ENCODE measurements at regions not wholly inside any gene's neighbourhood (a gene's known extent, or its start where the extent isn't known, plus 50 kb on each side); places are given as distances from the start of the nearest gene placed in this dataset.
"Not testable (repeated sequence)": the region's sequence is repeated elsewhere in the genome, so short reads cannot be mapped to it uniquely, and the experiment has no call there.

- DNase-seq (ENCODE audit: low read depth), result no peak
Observed at GRCh38 chr2:138271467-138271866, 230.1 kb upstream of the SPOPL start.

GRCh38 chr2:138272524-138273195 lies 228.9 kb upstream of the SPOPL start:
- no peak for DNase-seq (ENCODE audit: low read depth)

GRCh38 chr2:138273280-138273679 lies 228.3 kb upstream of the SPOPL start:
- not testable (repeated sequence) for DNase-seq (ENCODE audit: low read depth)

- DNase-seq (ENCODE audit: low read depth), result peak; percentile 28
Observed at GRCh38 chr2:138274421-138275291, 226.9 kb upstream of the SPOPL start.

GRCh38 chr2:138275292-138275690 lies 226.3 kb upstream of the SPOPL start:
- DNase-seq (ENCODE audit: low read depth), result no peak

- peak; percentile 29 for DNase-seq (ENCODE audit: low read depth)
Observed at GRCh38 chr2:138275881-138276280, 225.7 kb upstream of the SPOPL start.

- no peak for DNase-seq (ENCODE audit: low read depth)
Observed at GRCh38 chr2:138276339-138276738, 225.2 kb upstream of the SPOPL start.

- DNase-seq (ENCODE audit: low read depth), result no peak
Observed at GRCh38 chr2:138277062-138277461, 224.5 kb upstream of the SPOPL start.

- no peak for DNase-seq (ENCODE audit: low read depth)
Observed at GRCh38 chr2:138279871-138280270, 221.7 kb upstream of the SPOPL start.

- no peak for DNase-seq (ENCODE audit: low read depth)
Observed at GRCh38 chr2:138280999-138281695, 220.4 kb upstream of the SPOPL start.

- DNase-seq (ENCODE audit: low read depth), result no peak
Observed at GRCh38 chr2:138282014-138282672, 219.4 kb upstream of the SPOPL start.

GRCh38 chr2:138291805-138292204 lies 209.8 kb upstream of the SPOPL start:
- no peak for DNase-seq (ENCODE audit: low read depth)

- no peak for DNase-seq (ENCODE audit: low read depth)
Observed at GRCh38 chr2:138293045-138293444, 208.5 kb upstream of the SPOPL start.

- DNase-seq (ENCODE audit: low read depth), result no peak
Observed at GRCh38 chr2:138293549-138293948, 208.0 kb upstream of the SPOPL start.

GRCh38 chr2:138294451-138294850 lies 207.1 kb upstream of the SPOPL start:
- no peak for DNase-seq (ENCODE audit: low read depth)

- DNase-seq (ENCODE audit: low read depth), result no peak
Observed at GRCh38 chr2:138296365-138296764, 205.2 kb upstream of the SPOPL start.

GRCh38 chr2:138298120-138298814 lies 203.3 kb upstream of the SPOPL start:
- no peak for DNase-seq (ENCODE audit: low read depth)

GRCh38 chr2:138298900-138299299 lies 202.7 kb upstream of the SPOPL start:
- DNase-seq (ENCODE audit: low read depth), result no peak

GRCh38 chr2:138306626-138307025 lies 194.9 kb upstream of the SPOPL start:
- DNase-seq (ENCODE audit: low read depth), result no peak

- DNase-seq (ENCODE audit: low read depth), result no peak
Observed at GRCh38 chr2:138307099-138307498, 194.5 kb upstream of the SPOPL start.

- no peak for DNase-seq (ENCODE audit: low read depth)
Observed at GRCh38 chr2:138309760-138310159, 191.8 kb upstream of the SPOPL start.

GRCh38 chr2:138312061-138312460 lies 189.5 kb upstream of the SPOPL start:
- no peak for DNase-seq (ENCODE audit: low read depth)
